NCI-H1417 (cell line): ENCODE measurements at regions not wholly inside any gene's neighbourhood (a gene's known extent, or its start where the extent isn't known, plus 50 kb on each side); places are given as distances from the start of the nearest gene placed in this dataset.
A peak's percentile ranks its signal among the peaks of the same experiment; 100 is the strongest.

Experiments used
- DNase-seq, 3 experiments: peaks; one replicate each; lab custom pipeline; 2025; lab: John Stamatoyannopoulos, UW

DNA sequence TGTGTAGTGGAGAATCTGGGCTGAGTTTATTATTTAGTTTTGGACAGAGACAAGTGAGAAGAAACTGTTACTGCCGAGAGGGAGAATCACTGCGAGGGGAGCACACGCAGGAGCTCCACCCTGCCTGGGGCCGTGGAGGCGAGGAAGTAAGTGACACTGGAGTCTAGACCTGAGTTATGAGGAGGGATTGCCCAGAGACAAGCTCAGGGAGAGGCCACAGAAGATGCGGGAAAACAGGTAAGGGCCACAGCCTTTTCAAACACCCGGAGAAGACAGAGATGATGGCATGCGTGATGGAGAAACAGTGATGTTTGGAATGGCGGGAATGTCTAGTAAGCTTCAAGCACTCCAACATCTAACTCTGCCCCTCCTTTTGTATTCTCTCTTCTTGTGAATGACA, 84.1 kb downstream of the TNFSF11 start:
- no peak for DNase-seq

DNA sequence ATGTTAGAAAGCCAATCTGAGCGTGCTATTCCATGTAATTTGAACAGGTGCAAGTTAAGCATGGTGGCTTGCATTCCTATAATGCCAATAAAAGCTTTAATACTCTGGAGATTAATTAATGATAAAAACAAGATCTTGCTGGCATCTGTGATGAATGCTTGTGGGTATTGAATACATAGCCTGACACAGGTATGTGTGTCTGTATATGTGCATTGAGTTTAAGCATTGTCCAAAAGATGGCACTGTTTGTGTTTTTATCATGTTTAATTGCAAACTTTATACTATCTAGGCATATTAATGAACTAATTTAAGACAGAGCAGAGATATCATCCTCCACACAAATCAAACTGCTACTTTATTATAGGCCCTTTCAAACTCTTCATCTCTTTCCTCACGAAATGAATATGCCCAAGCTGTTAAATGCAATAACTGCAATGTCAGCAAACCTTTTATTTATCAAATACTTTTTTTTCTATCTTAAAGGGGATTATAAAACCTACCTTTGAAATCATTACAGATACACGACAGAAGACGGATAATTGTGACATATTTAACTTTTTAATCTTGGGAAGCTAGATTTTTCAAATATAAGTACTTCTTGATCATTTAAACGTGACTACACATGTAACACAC, 86.5 kb downstream of the TNFSF11 start:
- DNase-seq, result peak in 1 of 3 experiments; percentile 8

DNA sequence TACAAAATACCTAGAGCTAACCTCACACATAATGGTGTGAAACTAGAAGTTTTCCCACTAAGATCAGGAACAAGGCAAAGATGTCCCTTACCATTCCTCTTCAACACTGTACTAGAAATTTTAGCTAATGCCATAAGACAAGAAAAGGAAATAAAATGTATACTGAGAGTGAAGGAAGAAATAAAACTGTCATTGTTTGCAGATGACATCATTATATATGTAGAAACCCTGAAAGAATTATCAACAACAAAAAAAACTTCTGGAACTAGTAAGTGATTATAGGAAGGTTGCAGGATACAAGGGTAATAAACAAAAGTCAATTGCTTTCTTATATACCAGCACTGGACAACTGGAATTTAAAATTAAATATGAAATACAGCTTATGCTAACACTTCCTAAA, 93.7 kb downstream of the TNFSF11 start:
- DNase-seq, result no peak

DNA sequence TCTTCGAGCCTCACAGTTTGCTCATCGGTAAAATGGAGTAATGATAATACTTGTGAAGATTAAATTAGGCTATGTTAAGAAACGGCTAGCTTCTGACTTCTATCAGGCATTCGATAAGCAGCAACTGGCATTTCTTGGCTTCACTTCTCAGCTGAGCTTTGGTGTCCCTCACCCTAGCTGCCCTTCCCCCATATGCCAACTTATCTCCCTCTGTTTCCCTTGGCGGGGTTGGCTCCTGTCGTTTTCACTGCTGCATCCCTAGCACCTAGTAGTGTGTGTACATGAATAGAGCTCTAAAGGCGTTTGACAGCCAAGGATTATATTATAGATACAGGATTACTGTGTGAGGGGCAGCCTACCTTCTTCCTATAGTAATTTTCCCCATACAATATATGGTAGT, 97.5 kb downstream of the TNFSF11 start:
- DNase-seq, result no peak

DNA sequence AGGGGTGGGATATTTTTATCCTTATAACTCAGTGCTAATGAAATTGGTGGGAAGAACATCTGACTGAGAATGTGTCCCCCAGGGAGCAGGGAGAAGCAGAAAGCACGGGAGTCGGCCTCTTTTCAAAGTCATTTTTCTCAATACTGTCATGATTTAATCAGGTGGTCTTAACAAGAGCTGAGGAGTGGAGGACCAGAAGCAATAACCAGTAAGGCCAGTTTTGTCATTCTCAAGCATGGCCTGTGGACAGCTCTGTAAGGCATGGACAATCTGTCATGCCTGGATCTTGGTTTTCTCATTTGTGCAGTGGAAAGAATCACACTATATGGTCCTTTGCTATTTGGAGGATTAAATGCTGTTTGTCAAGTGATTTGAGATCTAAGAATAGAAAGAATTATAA, 99.7 kb downstream of the TNFSF11 start:
- DNase-seq, result no peak

DNA sequence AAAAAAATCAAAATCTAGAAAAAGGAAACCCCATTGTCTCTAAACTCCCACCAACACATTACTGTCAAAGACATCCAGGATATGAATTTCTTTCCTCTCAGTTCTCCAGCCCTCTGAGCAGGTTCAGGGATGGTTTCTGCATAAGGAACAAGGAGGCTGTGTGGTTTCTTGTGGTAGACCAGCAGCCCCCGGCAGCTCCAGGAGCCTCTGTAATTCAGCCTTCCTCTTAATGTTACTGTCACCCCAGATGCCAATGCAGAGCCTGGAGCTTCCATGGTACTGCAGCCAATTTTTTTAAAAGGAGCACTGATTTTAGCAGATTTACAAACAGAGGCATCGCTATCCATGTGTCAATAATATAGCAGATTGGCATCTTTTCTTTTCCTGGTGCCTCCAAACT, 100.6 kb upstream of the FAM216B start:
- no peak for DNase-seq

DNA sequence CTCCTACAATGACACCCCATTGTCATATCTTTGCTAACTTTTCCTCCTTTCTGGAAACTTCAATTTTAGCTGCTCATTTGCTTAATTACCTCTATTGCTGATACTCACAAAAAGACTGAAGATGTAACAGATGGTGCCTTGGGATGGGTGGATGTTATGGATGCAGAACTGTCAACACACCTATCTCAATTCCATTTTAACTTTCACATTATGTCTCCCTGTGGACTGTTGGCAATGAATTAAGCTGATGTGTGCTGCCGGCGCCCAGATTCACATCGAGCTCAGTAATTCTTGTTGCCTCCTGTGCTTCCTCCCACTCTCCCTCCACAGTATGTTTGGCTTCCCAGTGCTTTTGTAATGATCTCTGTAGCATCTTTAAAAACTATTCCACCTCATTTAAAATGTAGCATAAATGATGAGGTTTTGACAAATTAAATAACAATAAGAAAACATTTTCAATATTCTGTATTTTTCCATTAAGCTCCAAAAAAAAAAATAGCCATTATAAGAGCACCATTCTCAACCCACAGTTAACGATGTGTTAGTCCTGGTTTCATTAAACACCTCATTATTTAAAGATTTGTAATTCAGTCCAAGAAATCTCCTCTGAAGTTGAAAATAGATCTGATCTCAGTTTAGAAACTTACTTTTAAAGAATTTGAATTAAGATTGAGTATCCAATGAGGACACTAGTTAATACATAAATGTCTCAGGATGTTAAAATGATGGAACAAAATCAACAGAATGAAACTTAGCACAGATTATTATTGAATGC, 99.9 kb upstream of the FAM216B start:
- DNase-seq, result no peak

DNA sequence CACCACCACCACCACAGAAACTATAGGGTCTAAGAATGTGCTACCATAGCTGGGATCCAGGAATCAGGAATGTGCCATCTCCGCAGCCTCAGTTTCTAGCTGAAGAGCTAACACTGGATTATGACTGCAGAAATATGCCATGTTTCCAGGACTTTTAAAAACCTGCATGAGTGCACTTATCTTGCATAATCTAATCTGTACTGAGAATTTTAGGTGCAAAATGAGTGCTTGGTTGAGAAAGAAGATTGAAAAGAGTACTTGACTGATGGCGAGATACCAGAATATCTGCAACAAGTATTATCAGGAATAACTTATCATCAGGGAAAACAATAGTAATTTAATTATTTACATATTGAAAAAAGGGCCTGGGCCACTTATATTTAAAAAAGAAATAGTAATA, 97.2 kb upstream of the FAM216B start:
- no peak for DNase-seq

DNA sequence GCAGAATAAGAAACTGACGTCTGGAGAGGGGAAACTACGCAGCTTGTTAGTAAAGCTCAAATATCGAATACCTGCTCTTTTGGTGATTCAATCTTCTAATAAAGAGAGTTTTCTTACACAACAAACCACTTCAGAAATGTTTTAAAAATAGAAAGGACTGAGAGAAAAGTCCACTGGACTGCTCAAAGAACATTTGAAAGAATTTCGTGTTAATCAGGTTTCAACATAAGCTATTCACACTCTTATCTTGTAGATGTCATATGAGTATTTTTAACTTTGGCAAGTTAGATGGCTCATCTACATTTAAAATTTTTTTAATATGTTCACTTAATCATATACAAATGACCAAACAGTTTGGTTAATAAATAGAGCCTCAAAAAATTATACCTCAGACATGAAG, 95.6 kb upstream of the FAM216B start:
- DNase-seq, result no peak

DNA sequence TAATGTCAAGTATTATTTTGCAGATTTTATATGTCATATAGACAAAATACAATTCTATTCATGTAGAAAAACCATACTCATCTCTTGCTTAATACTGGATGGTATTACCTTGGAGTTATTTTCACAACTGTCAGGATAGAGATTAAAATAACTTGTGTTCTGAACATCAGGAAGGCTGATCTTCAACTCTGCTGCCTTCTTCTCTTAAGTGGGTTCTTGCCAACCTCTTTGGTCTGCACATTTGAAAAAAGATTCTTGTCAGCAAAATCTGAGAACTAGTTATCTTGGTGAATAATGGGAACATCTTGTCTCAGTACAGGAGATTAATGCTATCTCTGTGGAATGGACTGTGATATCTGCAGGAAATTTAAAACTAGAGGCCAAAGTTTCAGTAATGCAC, 95.2 kb upstream of the FAM216B start:
- no peak for DNase-seq

DNA sequence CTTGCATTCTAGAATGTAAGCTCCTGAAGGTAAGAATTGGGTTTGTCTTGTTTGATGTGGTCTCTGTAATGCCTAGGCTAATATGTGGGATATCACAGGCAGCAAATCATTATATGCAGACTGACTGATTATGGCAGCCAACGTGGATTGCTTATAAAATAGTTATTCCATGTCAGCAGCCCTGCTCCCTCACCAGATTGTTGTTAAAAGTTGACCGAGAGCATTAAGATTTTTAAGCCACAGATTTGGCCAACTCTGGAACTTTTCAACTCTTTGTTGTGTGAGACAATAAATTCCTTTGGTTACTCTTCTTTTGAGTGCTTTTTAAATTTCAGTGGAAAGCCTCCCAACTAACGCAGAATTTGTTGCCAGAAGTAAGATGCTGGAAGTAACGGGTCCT, 92.6 kb upstream of the FAM216B start:
- DNase-seq, result no peak

DNA sequence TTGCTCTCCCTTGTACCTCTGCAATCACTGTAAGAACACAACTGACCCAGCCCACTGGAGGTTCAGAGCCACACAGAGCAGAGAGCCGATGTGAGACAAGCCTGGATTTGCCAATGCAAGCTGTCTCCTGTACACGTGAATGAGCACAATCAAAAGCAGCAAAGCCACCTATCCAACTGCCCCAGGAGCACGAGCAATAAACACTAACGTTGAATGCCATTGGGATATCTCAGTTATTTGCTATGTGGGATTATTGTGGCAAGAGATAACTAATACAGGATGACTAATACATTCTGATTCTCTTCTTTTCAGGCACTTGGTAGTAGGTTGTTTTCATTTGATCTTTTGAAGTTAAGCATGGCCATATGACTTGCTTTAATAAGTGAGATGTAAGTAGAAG, 85.2 kb upstream of the FAM216B start:
- no peak for DNase-seq

DNA sequence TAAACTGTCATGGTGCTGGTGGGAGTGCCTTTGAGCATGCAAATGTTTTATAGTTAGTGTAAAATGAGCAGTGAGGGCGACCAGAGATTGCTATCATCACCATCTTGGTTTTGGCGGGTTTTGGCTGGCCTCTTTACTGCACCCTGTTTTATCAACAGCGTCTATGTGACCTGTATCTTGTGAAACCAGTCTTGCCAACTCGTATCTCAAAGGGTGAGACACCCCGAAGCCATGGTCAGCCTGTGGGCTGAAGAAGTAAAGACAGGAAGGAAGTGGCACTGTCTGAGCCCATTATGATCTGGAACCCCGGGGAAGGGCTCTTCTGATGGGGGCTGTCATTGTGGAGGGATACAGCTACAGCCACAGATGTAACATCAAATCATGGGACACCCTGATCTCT, 81.5 kb upstream of the FAM216B start:
- DNase-seq, result no peak

DNA sequence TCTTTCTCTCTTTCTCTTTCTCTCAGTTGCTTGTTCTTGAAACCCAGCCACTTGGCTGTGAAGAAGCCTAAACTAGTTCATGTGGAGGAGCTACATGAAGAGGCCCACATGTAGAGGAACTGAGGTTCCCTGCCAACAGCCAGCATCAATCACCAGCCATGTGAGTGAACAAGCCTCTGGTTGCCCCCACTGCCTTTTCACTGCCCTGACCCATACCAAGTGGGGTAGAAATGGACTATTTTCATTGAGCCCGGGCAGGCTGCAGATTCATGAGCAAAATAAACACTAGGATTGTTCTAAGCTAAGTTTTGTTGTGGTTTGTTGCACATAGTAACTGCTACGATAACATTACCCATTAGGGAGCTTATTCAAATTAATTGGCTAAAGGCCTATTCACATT, 78.7 kb upstream of the FAM216B start:
- no peak for DNase-seq

DNA sequence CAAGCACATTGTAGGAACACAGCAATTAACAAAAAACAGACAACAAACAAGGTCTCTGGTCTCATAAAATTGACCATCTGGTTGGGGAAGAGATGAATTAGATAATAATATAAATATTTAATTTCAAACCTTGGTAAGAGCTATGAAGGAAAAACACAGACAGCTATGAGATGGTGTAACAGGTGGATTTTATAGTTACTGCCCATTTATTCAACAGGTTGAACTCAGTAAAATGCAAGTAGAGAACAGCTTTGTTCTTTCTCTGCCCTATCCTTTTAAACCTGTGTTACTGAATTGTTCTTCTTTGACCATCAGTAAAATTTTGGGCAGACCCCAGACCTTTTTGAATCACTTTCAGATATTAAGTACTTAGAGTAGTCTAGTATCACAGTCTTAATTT, 77.6 kb upstream of the FAM216B start:
- DNase-seq, result no peak

DNA sequence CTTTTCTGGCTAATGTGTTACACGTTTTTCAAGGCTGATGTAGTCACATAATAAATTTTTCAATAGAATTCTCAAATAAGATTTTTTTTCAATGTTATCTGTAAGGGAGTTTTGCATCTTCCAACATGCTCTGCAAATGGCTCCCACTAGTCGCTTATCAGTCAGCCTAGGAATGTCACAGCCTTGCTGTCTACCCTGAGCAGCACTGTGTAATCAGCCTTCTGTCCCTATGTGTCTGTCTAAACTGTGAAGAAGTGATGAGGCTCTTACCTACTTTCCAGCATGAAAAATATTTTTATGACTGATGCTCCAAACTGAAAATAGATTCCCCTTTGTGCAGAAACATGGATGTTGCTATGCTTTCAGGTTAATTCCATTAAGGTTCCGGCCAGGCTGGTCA, 75.1 kb upstream of the FAM216B start:
- DNase-seq, result no peak

DNA sequence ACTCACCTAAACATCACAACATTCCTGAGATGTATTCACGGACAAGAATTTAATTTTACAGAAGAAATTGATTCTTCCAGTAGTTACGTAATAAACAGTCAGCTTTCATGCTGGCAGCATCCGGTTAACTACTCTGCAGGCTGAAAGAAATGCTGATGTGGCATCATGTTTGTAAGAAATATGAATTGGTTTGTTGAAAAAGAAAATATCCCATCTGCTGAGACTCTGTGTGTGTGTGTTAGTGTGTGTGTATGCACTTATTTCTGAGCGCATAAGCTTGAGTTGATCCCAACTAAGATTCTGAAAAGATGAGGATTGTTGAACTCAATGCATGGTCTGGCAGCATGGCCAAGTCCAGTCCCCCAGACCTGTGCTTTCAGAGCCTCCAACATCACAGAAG, 74.3 kb upstream of the FAM216B start:
- no peak for DNase-seq

DNA sequence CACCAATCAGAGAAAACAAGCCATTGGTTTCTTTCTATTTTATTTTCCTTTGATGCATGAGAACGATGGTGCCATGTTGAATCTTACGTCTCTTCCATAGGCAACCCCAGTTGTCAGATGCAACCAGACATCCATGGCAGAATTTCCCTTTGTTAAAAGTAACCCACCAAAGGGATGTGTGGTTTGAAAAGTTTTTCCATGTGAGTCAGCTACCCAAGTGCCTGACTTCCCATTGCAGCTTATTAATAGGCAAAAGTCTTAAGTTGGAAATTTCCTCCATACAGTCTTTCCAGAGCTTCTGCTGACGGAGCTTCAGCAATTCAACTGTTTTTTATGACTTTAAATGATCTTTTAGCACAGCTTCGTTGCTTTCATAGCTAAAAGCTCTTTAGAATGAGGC, 73.8 kb upstream of the FAM216B start:
- DNase-seq, result no peak

DNA sequence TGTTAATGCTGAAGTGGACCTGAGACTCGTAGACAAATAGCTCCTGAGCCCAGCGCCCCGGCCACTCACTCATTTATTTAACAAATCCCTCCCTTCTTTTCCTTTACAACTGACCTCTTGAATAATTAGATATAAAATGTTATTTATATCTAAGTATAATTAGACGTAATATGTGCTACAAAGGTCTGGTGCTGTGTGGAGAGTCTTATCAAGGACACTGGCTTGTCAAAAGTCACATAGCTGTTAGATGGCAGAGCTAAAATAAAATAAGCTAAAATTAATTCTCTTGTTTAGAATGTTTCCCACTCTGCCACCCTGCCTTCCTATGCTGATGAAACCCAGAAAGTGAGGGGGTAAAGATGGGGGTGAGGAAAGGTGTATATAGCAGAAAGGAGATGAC, 73.0 kb upstream of the FAM216B start:
- no peak for DNase-seq

DNA sequence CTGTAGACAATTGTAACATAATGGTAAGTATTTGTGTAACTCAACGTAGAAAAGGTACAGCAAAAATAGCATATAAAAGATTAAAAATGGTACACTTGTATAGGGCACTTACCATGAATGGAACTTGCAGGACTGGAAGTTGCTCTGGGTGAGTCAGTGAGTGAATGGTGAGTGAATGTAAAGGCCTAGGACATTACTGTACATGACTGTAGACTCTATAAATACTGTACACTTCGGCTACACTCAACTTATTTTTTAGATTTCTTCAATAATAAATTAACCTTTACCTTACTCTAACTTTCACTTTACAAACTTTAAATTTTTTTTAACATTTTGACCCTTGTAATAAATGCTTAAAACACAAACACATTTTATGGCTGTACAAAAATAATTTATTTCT, 72.1 kb upstream of the FAM216B start:
- no peak for DNase-seq

DNA sequence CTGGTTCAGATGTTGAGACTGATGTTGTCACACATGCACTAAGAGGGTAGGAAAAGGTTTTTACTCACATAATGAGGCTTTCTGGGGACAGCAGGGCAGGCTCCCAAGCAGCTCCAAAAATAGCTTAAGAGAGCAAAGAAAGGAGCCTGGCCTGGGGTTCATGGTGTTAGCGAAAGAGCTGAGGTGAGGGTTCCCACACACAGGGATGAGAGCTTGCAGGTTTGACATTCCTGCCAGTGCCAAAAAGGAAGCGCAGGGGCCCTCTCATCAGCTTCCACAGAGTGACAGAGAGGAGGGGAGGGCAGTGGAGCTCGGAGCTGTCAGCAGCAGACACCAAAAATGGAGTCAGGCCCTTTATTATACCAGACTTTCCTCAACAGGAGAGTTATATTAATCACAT, 65.5 kb upstream of the FAM216B start:
- no peak for DNase-seq

DNA sequence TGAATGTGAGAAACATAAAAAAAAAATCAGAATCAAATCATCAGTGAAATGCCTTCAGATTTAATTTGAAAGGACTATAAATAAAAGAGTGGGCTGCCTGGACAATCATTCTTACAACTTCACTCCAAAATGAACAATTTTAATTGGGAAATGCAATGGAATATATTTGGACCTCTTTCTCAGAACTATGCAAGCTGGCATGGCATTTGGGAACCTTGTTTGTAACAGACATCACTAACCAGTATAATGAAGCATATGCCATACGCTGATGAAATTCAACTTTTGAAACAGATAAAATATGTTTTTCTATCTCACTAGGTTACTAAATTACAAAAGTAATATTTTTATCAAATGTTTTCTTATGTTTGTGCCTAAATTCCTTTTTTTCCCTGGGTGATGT, 64.2 kb upstream of the FAM216B start:
- no peak for DNase-seq

DNA sequence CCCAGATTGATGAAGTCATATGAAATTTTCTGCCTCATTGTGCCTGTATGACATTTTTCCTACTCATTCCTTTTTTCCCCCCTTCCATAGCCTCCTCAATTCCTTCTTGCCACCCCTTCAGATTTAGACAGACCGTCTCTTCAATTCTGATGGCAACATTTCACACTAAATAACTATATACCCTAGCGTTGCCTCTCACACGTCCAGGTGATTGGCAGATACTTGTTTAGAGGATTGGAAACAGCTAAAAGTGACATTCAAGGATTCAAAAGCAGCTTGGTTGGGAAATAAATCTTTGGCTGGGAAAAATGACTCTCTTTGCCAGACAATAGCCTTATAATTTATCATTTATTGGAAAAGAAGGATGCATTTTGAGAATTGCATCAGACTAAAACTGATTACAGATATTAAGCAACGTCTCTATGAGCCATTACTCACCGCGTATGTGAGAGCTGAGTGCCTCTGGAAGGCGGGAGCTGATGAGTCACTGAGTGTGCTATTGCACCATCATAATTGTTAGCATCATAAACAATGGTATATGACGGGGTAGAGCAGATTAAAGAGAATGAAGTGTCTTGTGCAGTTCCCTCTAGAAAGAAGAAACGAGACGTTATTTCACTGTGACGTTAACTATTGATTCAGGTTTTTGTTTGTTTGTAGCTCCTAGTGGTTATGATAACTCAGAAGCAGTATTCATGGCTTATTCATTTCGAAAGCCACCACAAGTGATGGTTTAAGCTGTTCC, 61.1 kb upstream of the FAM216B start:
- peak; percentile 16 to 64 (median 23) for DNase-seq
